AG04450 (cell line): ENCODE measurements at regions not wholly inside any gene's neighbourhood (a gene's known extent, or its start where the extent isn't known, plus 50 kb on each side); places are given as distances from the start of the nearest gene placed in this dataset. TPM values are rescaled to one million over a fixed set of nuclear protein-coding genes. Genes with fewer than 3 reads are reported as not detected.
"Not testable (repeated sequence)": the region's sequence is repeated elsewhere in the genome, so short reads cannot be mapped to it uniquely, and the experiment has no call there.

Experiments used
- CTCF ChIA-PET: fragments of 300-600, 350-600 bp; formaldehyde crosslinking; extraction: SDS; loops from one replicate; lab custom pipeline; 2022; ENCODE audit warnings: antibody characterized with exemption, inconsistent platforms; lab: Charles Lee
- POLR2A ChIA-PET: fragments of 350-600 bp; formaldehyde crosslinking; extraction: SDS; loops from one replicate; lab custom pipeline; 2021; ENCODE audit warnings: antibody characterized with exemption, inconsistent platforms; lab: Yijun Ruan, JAX
- DNase-seq: peaks from one replicate; pipeline ENCODE4 v3.0.0-alpha.2; 2011; ENCODE audit warnings: low read depth, low spot score
- H3K27ac ChIP-seq: one replicate; pipeline ENCODE4 v1.5.1; 2012; ENCODE audit warnings: low read depth, low read length, control low read depth
- H3K27me3 ChIP-seq: one replicate; pipeline ENCODE4 v1.6.0; 2012; ENCODE audit warnings: low read length; ENCODE audit not compliant: control insufficient read depth, insufficient read depth
- H3K4me3 ChIP-seq: 2 replicates; pipeline ENCODE4 v1.5.1; 2011; ENCODE audit warnings: mild to moderate bottlenecking, low read depth, low read length, control low read depth
- H3K9me3 ChIP-seq: 2 replicates; pipeline ENCODE4 v1.5.1; 2012; ENCODE audit warnings: low read length; ENCODE audit not compliant: control insufficient read depth, insufficient read depth
- CTCF ChIP-seq: IDR thresholded peaks from 2 replicates; pipeline ENCODE4 v1.5.1; 2011; ENCODE audit warnings: low read depth, low read length, control low read depth, inconsistent platforms
- small RNA-seq: library from RNA; depleted of rRNA; stranded (forward); fragments of <200 nt; gene quantifications from one replicate; pipeline ENCODE3, GENCODE V24; 2012; ENCODE audit warnings: low read depth; ENCODE audit not compliant: insufficient read length

GRCh38 chr2:61597300-61598289 lies 59.4 kb upstream of the XPO1 start:
- POLR2A ChIA-PET, result no interaction called here
- H3K27ac ChIP-seq, result no peak overlapping the region
- no peak for DNase-seq
- TF ChIP-seq CTCF, result no peak
- H3K9me3 ChIP-seq, result no peaks in the 10 kb centered on the region
- no peak overlapping the region for H3K4me3 ChIP-seq
- no peaks in the 10 kb centered on the region for H3K27me3 ChIP-seq
- CTCF ChIA-PET, result interaction anchor here (0.8 kb wide), 1 partner anchor 254 kb away, joined by 3 read pairs; no protein-coding TSS in a partner anchor

- DNase-seq, H3K9me3 ChIP-seq, POLR2A ChIA-PET, H3K27ac ChIP-seq, H3K27me3 ChIP-seq, CTCF ChIA-PET, H3K4me3 ChIP-seq: not testable (repeated sequence)
Measured at GRCh38 chr2:61594201-61594600, 56.0 kb upstream of the XPO1 start.

- H3K9me3 ChIP-seq, DNase-seq, CTCF ChIA-PET, H3K27me3 ChIP-seq, H3K4me3 ChIP-seq, H3K27ac ChIP-seq, POLR2A ChIA-PET: not testable (repeated sequence)
Measured at GRCh38 chr2:61593648-61594047, 55.5 kb upstream of the XPO1 start.

- POLR2A ChIA-PET, result no interaction called here
- DNase-seq, result no peak
- H3K27ac ChIP-seq, result no peak overlapping the region
- TF ChIP-seq CTCF, result no peak
- CTCF ChIA-PET, result no interaction called here
- H3K9me3 ChIP-seq, result no peaks in the 10 kb centered on the region
- peaks cover 5% of the 10 kb centered on the region for H3K27me3 ChIP-seq
- H3K4me3 ChIP-seq, result no peak overlapping the region
Measured at GRCh38 chr2:61590214-61590613, 52.1 kb upstream of the XPO1 start.

- H3K9me3 ChIP-seq, result no peaks in the 10 kb centered on the region
- no peak overlapping the region for H3K4me3 ChIP-seq
- ChIA-PET CTCF (no interaction called here), POLR2A (no interaction called here)
- H3K27me3 ChIP-seq, result peaks cover 5% of the 10 kb centered on the region
- TF ChIP-seq CTCF, result no peak
- no peak overlapping the region for H3K27ac ChIP-seq
- no peak for DNase-seq
Measured at GRCh38 chr2:61588566-61588965, 50.4 kb upstream of the XPO1 start.

Small RNAs in the stretch of these regions (small RNA-seq; reads per million reads assigned to genes)
- gene RNU6-1145P (1.6 reads per million), gene RPS29P10 (not detected)
